Naive B cell (primary cell): ENCODE measurements at regions not wholly inside any gene's neighbourhood (a gene's known extent, or its start where the extent isn't known, plus 50 kb on each side); places are given as distances from the start of the nearest gene placed in this dataset.

Source experiments
- ATAC-seq, 2 donors: fragments of 150-1000 bp; cut with Tn5 transposase; 2 replicates each; pipeline ENCODE4 v1.10.0; 2021; ENCODE audit warnings: low read depth in 2 of 2, mild to moderate bottlenecking in 2 of 2, moderate library complexity in 2 of 2
- DNase-seq: peaks from one replicate; pipeline ENCODE4 v3.0.0; 2022
- H3K27ac Mint-ChIP-seq, 6 donors: one replicate each; pipeline ENCODE4 v1.8.0; 2020 to 2022; ENCODE audit warnings: mild to moderate bottlenecking in 6 of 6, mixed read lengths in 6 of 6, moderate library complexity in 5 of 6, inconsistent platforms in 2 of 6
- H3K27me3 Mint-ChIP-seq, 3 donors: one replicate each; pipeline ENCODE4 v1.8.0; 2021 to 2022; ENCODE audit warnings: mixed read lengths in 3 of 3, mild to moderate bottlenecking in 1 of 3
- H3K36me3 Mint-ChIP-seq, 2 donors: one replicate each; pipeline ENCODE4 v1.8.0; 2020 to 2022; ENCODE audit warnings: mixed read lengths in 2 of 2, inconsistent platforms in 1 of 2, mild to moderate bottlenecking in 1 of 2
- H3K4me1 Mint-ChIP-seq, 3 donors: one replicate each; pipeline ENCODE4 v1.8.0; 2020 to 2022; ENCODE audit warnings: mixed read lengths in 3 of 3, inconsistent platforms in 1 of 3, mild to moderate bottlenecking in 1 of 3, moderate library complexity in 1 of 3
- H3K4me3 Mint-ChIP-seq, 8 donors: one replicate each; pipeline ENCODE4 v1.8.0; 2020 to 2022; ENCODE audit warnings: mild to moderate bottlenecking in 8 of 8, mixed read lengths in 8 of 8, moderate library complexity in 8 of 8, inconsistent platforms in 2 of 8
- H3K9me3 Mint-ChIP-seq, 7 donors: one replicate each; pipeline ENCODE4 v1.8.0; 2020 to 2022; ENCODE audit warnings: mixed read lengths in 7 of 7, mild to moderate bottlenecking in 5 of 7, inconsistent platforms in 2 of 7, moderate library complexity in 1 of 7

- no peak for DNase-seq
- Mint-ChIP-seq H3K9me3 (peaks cover 0 to 9% (median 0%) of the 10 kb centered on the region in 7 donors), H3K27ac (no peak overlapping the region), H3K4me1 (no peaks in the 10 kb centered on the region), H3K4me3 (no peak overlapping the region), H3K27me3 (no peaks in the 10 kb centered on the region), H3K36me3 (no peaks in the 10 kb centered on the region)
- ATAC-seq: no peak
Measured at GRCh38 chr5:103951776-103952175, 389.2 kb upstream of the NUDT12 start.

- DNase-seq (no peak), ATAC-seq (no peak)
- no peaks in the 10 kb centered on the region for H3K4me1 Mint-ChIP-seq
- H3K4me3 Mint-ChIP-seq: no peak overlapping the region
- H3K27me3 Mint-ChIP-seq: no peaks in the 10 kb centered on the region
- no peaks in the 10 kb centered on the region for H3K36me3 Mint-ChIP-seq
- H3K9me3 Mint-ChIP-seq: peaks cover 0 to 4% (median 0%) of the 10 kb centered on the region in 7 donors
- H3K27ac Mint-ChIP-seq: no peak overlapping the region
Measured at GRCh38 chr5:103943230-103943629, 380.6 kb upstream of the NUDT12 start.

GRCh38 chr5:103942587-103943186 is 380.1 kb upstream of the NUDT12 start:
- Mint-ChIP-seq H3K27ac (no peak overlapping the region), H3K4me3 (no peak overlapping the region), H3K36me3 (no peaks in the 10 kb centered on the region), H3K27me3 (no peaks in the 10 kb centered on the region), H3K4me1 (no peaks in the 10 kb centered on the region), H3K9me3 (peaks cover 0 to 5% (median 0%) of the 10 kb centered on the region in 7 donors)
- ATAC-seq (no peak), DNase-seq (no peak)

GRCh38 chr5:103941596-103941995 is 379.0 kb upstream of the NUDT12 start:
- peaks cover 0 to 5% (median 0%) of the 10 kb centered on the region in 7 donors for H3K9me3 Mint-ChIP-seq
- no peaks in the 10 kb centered on the region for H3K36me3 Mint-ChIP-seq
- no peak overlapping the region for H3K27ac Mint-ChIP-seq
- H3K4me3 Mint-ChIP-seq: no peak overlapping the region
- no peaks in the 10 kb centered on the region for H3K4me1 Mint-ChIP-seq
- no peaks in the 10 kb centered on the region for H3K27me3 Mint-ChIP-seq
- DNase-seq (no peak), ATAC-seq (no peak)

GRCh38 chr5:103938146-103938695 is 375.6 kb upstream of the NUDT12 start:
- no peak for ATAC-seq
- Mint-ChIP-seq H3K27me3 (no peaks in the 10 kb centered on the region), H3K4me3 (no peak overlapping the region), H3K9me3 (peaks cover 0 to 5% (median 2%) of the 10 kb centered on the region in 7 donors), H3K4me1 (no peaks in the 10 kb centered on the region), H3K27ac (no peak overlapping the region), H3K36me3 (no peaks in the 10 kb centered on the region)
- DNase-seq: no peak

GRCh38 chr5:103929338-103930013 is 366.9 kb upstream of the NUDT12 start:
- Mint-ChIP-seq H3K27ac (no peak overlapping the region), H3K4me3 (no peak overlapping the region), H3K36me3 (no peaks in the 10 kb centered on the region), H3K4me1 (no peaks in the 10 kb centered on the region), H3K27me3 (no peaks in the 10 kb centered on the region), H3K9me3 (peaks cover 0 to 15% (median under 1%) of the 10 kb centered on the region in 7 donors)
- ATAC-seq (no peak), DNase-seq (no peak)

GRCh38 chr5:103927739-103928138 is 365.1 kb upstream of the NUDT12 start:
- H3K4me1 Mint-ChIP-seq: no peaks in the 10 kb centered on the region
- no peaks in the 10 kb centered on the region for H3K36me3 Mint-ChIP-seq
- H3K4me3 Mint-ChIP-seq: peak overlapping the region in 1 of 8 donors; percentile 30
- no peaks in the 10 kb centered on the region for H3K27me3 Mint-ChIP-seq
- DNase-seq (no peak), ATAC-seq (no peak)
- no peak overlapping the region for H3K27ac Mint-ChIP-seq
- H3K9me3 Mint-ChIP-seq: peaks cover 0 to 17% (median 0%) of the 10 kb centered on the region in 7 donors

- Mint-ChIP-seq H3K4me1 (no peaks in the 10 kb centered on the region), H3K4me3 (no peak overlapping the region), H3K36me3 (no peaks in the 10 kb centered on the region), H3K27ac (no peak overlapping the region), H3K9me3 (peaks cover 0 to 13% (median under 1%) of the 10 kb centered on the region in 7 donors), H3K27me3 (no peaks in the 10 kb centered on the region)
- ATAC-seq (no peak), DNase-seq (no peak)
Measured at GRCh38 chr5:103923616-103924168, 361.1 kb upstream of the NUDT12 start.

GRCh38 chr5:103919506-103919905 is 356.9 kb upstream of the NUDT12 start:
- Mint-ChIP-seq H3K9me3 (peaks cover 0 to 3% (median 0%) of the 10 kb centered on the region in 7 donors), H3K36me3 (no peaks in the 10 kb centered on the region), H3K4me3 (no peak overlapping the region), H3K4me1 (no peaks in the 10 kb centered on the region), H3K27ac (no peak overlapping the region), H3K27me3 (no peaks in the 10 kb centered on the region)
- ATAC-seq (no peak), DNase-seq (no peak)

GRCh38 chr5:103918668-103919367 is 356.2 kb upstream of the NUDT12 start:
- DNase-seq (no peak), ATAC-seq (no peak)
- Mint-ChIP-seq H3K27ac (peak overlapping the region in 1 of 6 donors; percentile 31), H3K4me3 (no peak overlapping the region), H3K27me3 (no peaks in the 10 kb centered on the region), H3K9me3 (peaks cover 0 to 2% (median 0%) of the 10 kb centered on the region in 7 donors), H3K36me3 (no peaks in the 10 kb centered on the region), H3K4me1 (no peaks in the 10 kb centered on the region)

- ATAC-seq (no peak), DNase-seq (no peak)
- Mint-ChIP-seq H3K27ac (no peak overlapping the region), H3K9me3 (peaks cover 0 to 2% (median 0%) of the 10 kb centered on the region in 7 donors), H3K27me3 (no peaks in the 10 kb centered on the region), H3K4me3 (no peak overlapping the region), H3K4me1 (no peaks in the 10 kb centered on the region), H3K36me3 (no peaks in the 10 kb centered on the region)
Measured at GRCh38 chr5:103915081-103915480, 352.5 kb upstream of the NUDT12 start.

- Mint-ChIP-seq H3K36me3 (no peaks in the 10 kb centered on the region), H3K27me3 (no peaks in the 10 kb centered on the region), H3K27ac (no peak overlapping the region), H3K4me3 (no peak overlapping the region), H3K9me3 (peaks cover 0 to 5% (median 0%) of the 10 kb centered on the region in 7 donors), H3K4me1 (no peaks in the 10 kb centered on the region)
- ATAC-seq (no peak), DNase-seq (no peak)
Measured at GRCh38 chr5:103910786-103911185, 348.2 kb upstream of the NUDT12 start.

- no peak for ATAC-seq
- no peaks in the 10 kb centered on the region for H3K36me3 Mint-ChIP-seq
- H3K27me3 Mint-ChIP-seq: no peaks in the 10 kb centered on the region
- DNase-seq: no peak
- H3K27ac Mint-ChIP-seq: no peak overlapping the region
- H3K9me3 Mint-ChIP-seq: peaks cover 0 to 5% (median 0%) of the 10 kb centered on the region in 7 donors
- no peak overlapping the region for H3K4me3 Mint-ChIP-seq
- no peaks in the 10 kb centered on the region for H3K4me1 Mint-ChIP-seq
Measured at GRCh38 chr5:103910011-103910410, 347.4 kb upstream of the NUDT12 start.
